Mesothelial cell of epicardium (in vitro differentiated cells): ENCODE measurements at regions not wholly inside any gene's neighbourhood (a gene's known extent, or its start where the extent isn't known, plus 50 kb on each side); places are given as distances from the start of the nearest gene placed in this dataset.
"Not testable (repeated sequence)": the region's sequence is repeated elsewhere in the genome, so short reads cannot be mapped to it uniquely, and the experiment has no call there.

ENCODE experiments used
- DNase-seq, 2 experiments: peaks; one replicate each; pipeline ENCODE4 v3.0.0; 2021; ENCODE audit warnings: low spot score in 2 of 2; ENCODE audit not compliant: unreplicated experiment in 2 of 2
- H3K27ac Mint-ChIP-seq: 2 replicates; pipeline ENCODE4 v1.8.0; 2021; ENCODE audit warnings: mixed read lengths
- H3K27me3 Mint-ChIP-seq: 2 replicates; pipeline ENCODE4 v1.8.0; 2021; ENCODE audit warnings: low read depth, mixed read lengths
- H3K36me3 Mint-ChIP-seq: 2 replicates; pipeline ENCODE4 v1.8.0; 2021; ENCODE audit warnings: mixed read lengths
- H3K4me1 Mint-ChIP-seq: 2 replicates; pipeline ENCODE4 v1.8.0; 2021; ENCODE audit warnings: mixed read lengths
- H3K4me3 Mint-ChIP-seq: 2 replicates; pipeline ENCODE4 v1.8.0; 2021; ENCODE audit warnings: mild to moderate bottlenecking, moderate library complexity, mixed read lengths
- H3K9me3 Mint-ChIP-seq: 2 replicates; pipeline ENCODE4 v1.8.0; 2021; ENCODE audit warnings: mixed read lengths
- TF ChIP-seq, protein P1 (sequence below): fragments of 200-600 bp; sonication (generic); IDR thresholded peaks from one replicate; pipeline ENCODE4 v1.5.0; 2021; ENCODE audit warnings: antibody characterized with exemption; ENCODE audit not compliant: unreplicated experiment

DNA sequence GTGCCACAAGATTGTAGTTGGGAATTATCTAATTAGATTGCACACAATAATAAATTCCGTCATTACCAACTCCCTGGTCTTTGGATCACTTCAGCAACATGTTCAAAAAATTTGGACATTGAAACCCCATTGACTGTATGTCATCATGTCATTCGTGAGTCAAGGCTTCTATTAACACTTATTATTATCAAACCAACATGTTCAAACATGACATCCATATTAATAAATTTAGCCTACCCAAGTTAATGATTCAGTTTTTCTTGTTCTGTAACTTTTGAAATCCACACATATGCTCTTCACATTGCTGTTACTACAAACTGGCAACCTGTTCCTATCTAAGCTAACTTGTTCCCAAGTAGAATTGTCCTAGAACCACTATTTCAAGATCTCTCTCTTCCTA, 1142.7 kb upstream of the SLC39A10 start:
- no peaks in the 10 kb centered on the region for H3K36me3 Mint-ChIP-seq
- no peaks in the 10 kb centered on the region for H3K27me3 Mint-ChIP-seq
- H3K4me1 Mint-ChIP-seq = no peaks in the 10 kb centered on the region
- H3K27ac Mint-ChIP-seq = no peak overlapping the region
- TF ChIP-seq, protein P1, sequence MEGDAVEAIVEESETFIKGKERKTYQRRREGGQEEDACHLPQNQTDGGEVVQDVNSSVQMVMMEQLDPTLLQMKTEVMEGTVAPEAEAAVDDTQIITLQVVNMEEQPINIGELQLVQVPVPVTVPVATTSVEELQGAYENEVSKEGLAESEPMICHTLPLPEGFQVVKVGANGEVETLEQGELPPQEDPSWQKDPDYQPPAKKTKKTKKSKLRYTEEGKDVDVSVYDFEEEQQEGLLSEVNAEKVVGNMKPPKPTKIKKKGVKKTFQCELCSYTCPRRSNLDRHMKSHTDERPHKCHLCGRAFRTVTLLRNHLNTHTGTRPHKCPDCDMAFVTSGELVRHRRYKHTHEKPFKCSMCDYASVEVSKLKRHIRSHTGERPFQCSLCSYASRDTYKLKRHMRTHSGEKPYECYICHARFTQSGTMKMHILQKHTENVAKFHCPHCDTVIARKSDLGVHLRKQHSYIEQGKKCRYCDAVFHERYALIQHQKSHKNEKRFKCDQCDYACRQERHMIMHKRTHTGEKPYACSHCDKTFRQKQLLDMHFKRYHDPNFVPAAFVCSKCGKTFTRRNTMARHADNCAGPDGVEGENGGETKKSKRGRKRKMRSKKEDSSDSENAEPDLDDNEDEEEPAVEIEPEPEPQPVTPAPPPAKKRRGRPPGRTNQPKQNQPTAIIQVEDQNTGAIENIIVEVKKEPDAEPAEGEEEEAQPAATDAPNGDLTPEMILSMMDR = no peak
- no peak for DNase-seq
- H3K9me3 Mint-ChIP-seq = peaks cover 12% of the 10 kb centered on the region
- no peak overlapping the region for H3K4me3 Mint-ChIP-seq

DNA sequence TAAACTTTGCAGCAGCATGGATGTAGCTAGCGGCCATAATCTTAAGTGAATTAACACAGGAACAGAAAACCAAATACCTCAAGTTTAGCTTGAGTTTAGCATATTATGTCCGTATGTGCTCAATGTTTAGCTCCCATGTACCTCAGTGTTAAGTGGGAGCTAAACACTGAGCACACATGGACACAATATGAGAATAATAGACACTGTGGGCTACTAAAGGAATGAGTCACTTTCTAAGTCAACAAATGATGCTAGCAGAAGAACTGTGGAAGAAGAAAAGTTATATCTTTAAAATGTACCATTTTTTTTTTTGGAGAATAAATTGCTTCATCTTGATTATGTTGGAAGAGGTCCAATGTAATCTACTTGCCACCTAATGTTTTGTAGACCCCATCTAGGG, 1146.0 kb upstream of the SLC39A10 start:
- H3K27ac Mint-ChIP-seq, DNase-seq, H3K4me1 Mint-ChIP-seq, H3K27me3 Mint-ChIP-seq, H3K36me3 Mint-ChIP-seq, H3K4me3 Mint-ChIP-seq: not testable (repeated sequence)
- H3K9me3 Mint-ChIP-seq = peaks cover 19% of the 10 kb centered on the region

DNA sequence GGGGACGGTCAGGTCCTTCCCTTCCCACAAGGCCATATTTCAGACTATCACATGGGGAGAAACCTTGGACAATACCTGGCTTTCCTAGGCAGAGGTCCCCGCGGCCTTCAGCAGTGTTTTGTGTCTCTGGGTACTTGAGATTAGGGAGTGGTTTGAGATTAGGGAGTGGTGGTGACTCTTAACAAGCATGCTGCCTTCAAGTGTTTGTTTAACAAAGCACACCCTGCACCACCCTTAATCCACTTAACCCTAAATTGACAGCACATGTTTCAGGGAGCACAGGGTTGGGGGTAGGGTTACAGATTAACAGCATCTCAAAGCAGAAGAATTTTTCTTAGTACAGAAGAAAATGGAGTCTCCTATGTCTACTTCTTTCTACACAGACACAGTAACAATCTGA, 1152.2 kb upstream of the SLC39A10 start:
- H3K27me3 Mint-ChIP-seq, H3K27ac Mint-ChIP-seq, H3K4me3 Mint-ChIP-seq, H3K4me1 Mint-ChIP-seq, H3K36me3 Mint-ChIP-seq, DNase-seq: not testable (repeated sequence)
- peaks cover 12% of the 10 kb centered on the region for H3K9me3 Mint-ChIP-seq

DNA sequence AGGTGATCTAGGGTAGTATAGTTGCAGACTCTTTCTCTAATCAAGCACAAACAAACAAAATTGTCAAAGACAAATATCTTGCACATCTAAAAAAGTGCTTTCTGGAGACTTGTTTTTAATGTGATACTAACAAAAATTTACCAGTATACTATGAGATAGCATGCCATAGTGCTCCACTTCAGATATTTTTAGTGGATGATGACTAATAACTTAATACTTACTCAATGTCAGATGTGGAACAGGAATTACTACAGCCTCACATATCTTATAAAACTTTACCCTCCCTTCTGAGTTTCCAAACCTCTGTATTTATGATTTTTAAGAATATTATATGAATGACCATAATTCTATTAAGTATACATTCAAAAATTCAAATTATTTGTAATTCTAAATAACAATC, 1162.0 kb upstream of the SLC39A10 start:
- H3K27me3 Mint-ChIP-seq = no peaks in the 10 kb centered on the region
- H3K9me3 Mint-ChIP-seq = no peaks in the 10 kb centered on the region
- TF ChIP-seq, protein P1 = no peak
- DNase-seq = no peak
- H3K4me1 Mint-ChIP-seq = peaks cover 6% of the 10 kb centered on the region
- no peak overlapping the region for H3K27ac Mint-ChIP-seq
- no peaks in the 10 kb centered on the region for H3K36me3 Mint-ChIP-seq
- H3K4me3 Mint-ChIP-seq = no peak overlapping the region

DNA sequence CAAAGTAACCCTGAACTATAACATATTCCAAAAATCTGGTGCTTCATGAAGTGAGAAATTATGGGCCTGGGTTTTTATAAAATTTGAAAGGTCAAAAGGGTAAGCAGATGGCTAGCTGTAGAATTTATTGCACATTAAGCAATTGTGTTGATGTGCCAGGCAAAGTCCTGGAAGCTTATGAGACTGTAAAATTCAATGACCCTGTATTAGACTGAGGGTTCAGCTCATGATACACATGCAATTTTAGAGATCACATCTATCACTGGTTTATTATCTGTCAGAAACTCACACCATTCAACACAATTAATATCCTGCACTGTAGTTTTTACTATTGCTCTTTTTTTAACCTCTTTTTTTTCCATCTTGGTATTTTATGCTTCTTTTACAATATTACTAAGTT, 1162.6 kb upstream of the SLC39A10 start:
- H3K27ac Mint-ChIP-seq = no peak overlapping the region
- H3K36me3 Mint-ChIP-seq = no peaks in the 10 kb centered on the region
- no peak overlapping the region for H3K4me3 Mint-ChIP-seq
- peaks cover 9% of the 10 kb centered on the region for H3K4me1 Mint-ChIP-seq
- no peaks in the 10 kb centered on the region for H3K27me3 Mint-ChIP-seq
- H3K9me3 Mint-ChIP-seq = no peaks in the 10 kb centered on the region
- TF ChIP-seq, protein P1 = no peak
- no peak for DNase-seq

DNA sequence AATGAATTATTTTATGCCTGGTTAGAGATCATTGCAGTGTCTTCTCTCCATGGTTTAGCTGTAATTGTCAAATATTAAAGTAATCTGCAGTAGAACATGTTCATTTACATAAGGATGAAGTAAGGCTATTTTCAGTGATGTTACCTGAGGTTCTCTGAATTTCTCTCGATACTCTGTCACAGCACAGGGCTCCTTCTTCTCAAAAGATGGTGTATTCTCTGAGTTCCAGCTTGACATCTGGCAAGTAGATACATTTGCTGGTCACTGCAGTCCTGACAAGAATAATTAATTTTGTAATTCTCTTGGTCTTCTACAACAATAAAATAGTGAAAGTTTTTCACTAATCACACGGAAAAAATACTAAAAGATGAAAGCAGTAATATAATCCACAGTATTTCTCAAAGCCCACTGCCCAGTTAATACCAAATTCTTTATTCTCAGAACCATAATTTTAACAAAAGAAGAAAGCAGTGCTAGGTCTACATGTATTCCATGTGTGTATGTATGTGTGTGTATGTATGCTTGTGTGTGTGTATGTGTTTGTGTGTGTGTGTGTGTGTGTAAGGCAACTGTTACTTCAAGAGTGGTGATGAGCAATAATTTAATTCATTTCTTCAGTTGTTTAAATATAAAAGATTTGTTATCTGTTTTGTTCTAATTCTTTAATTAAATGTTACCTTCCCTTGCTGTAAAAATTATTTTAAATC, 1165.5 kb upstream of the SLC39A10 start:
- TF ChIP-seq, protein P1 = no peak
- Mint-ChIP-seq H3K4me1 (peaks cover 9% of the 10 kb centered on the region), H3K4me3 (no peak overlapping the region), H3K9me3 (peaks cover 5% of the 10 kb centered on the region), H3K27me3 (no peaks in the 10 kb centered on the region), H3K27ac (no peak overlapping the region), H3K36me3 (no peaks in the 10 kb centered on the region)
- no peak for DNase-seq

DNA sequence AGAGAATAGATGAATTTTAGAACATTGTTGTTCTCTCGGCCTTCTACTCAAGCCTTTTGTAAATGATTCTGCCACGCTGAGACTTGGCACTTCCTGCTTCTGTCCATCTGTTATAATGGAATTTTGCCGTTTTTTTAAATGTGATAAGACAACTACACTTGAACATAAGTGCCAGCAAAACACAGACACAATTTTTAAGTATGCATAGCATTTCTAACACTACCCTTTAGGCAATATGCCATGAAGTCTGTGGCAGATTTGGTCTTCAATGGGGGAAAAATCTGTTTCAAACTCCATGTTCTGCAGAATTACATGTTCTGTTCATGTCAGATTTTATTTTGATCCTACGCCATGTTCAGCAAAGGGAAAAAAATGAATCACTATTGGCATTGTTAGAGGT, 1170.7 kb upstream of the SLC39A10 start:
- Mint-ChIP-seq H3K9me3 (peaks cover 29% of the 10 kb centered on the region), H3K27me3 (no peaks in the 10 kb centered on the region), H3K4me3 (no peak overlapping the region), H3K4me1 (peaks cover 29% of the 10 kb centered on the region), H3K36me3 (peaks cover 15% of the 10 kb centered on the region), H3K27ac (no peak overlapping the region)
- TF ChIP-seq, protein P1 = no peak
- no peak for DNase-seq
